Naive thymus-derived CD4-positive, alpha-beta T cell (primary cell): ENCODE measurements at regions not wholly inside any gene's neighbourhood (a gene's known extent, or its start where the extent isn't known, plus 50 kb on each side); places are given as distances from the start of the nearest gene placed in this dataset.

Experiments used
- ATAC-seq: fragments of 150-1000 bp; cut with Tn5 transposase; 2 replicates; pipeline ENCODE4 v1.10.0; 2021; ENCODE audit warnings: mild to moderate bottlenecking, moderate library complexity
- CTCF ChIA-PET: fragments of 350-600 bp; sonication (Branson Sonifier 250); formaldehyde crosslinking; loops from one replicate; lab custom pipeline; 2021; ENCODE audit warnings: antibody characterized with exemption; lab: Charles Lee
- POLR2A ChIA-PET: fragments of 350-600 bp; sonication (Branson Sonifier 250); formaldehyde crosslinking; loops from one replicate; lab custom pipeline; 2021; ENCODE audit warnings: antibody characterized with exemption, inconsistent platforms; lab: Charles Lee
- DNase-seq, 9 donors: peaks; one replicate each; pipeline versions ENCODE4 v3.0.0 to v3.0.0-alpha.2; 2020 to 2022; ENCODE audit warnings: mixed read lengths in 1 of 9
- H3K27ac ChIP-seq: one replicate; pipeline ENCODE4 v1.7.0; 2013; ENCODE audit warnings: mild to moderate bottlenecking, low read depth, low read length, moderate library complexity
- H3K27me3 ChIP-seq, 2 donors: one replicate each; pipeline ENCODE4 v1.7.0; 2013; ENCODE audit warnings: low read length in 2 of 2, mild to moderate bottlenecking in 2 of 2, moderate library complexity in 2 of 2; ENCODE audit not compliant: control insufficient read depth in 2 of 2, insufficient read depth in 2 of 2
- H3K36me3 ChIP-seq, 3 experiments: 1 replicate in 2 of 3; 2 replicates in 1 of 3; pipeline ENCODE4 v1.7.0; 2013; ENCODE audit warnings: low read length in 3 of 3, mild to moderate bottlenecking in 3 of 3, moderate library complexity in 1 of 3; ENCODE audit not compliant: insufficient read depth in 3 of 3, control insufficient read depth in 2 of 3
- H3K4me1 ChIP-seq, 2 donors: one replicate each; pipeline ENCODE4 v1.7.0; 2013; ENCODE audit warnings: low read length in 2 of 2, mild to moderate bottlenecking in 2 of 2, moderate library complexity in 1 of 2; ENCODE audit not compliant: control insufficient read depth in 2 of 2, insufficient read depth in 2 of 2
- H3K4me3 ChIP-seq: 2 replicates; pipeline ENCODE4 v1.7.0; 2013; ENCODE audit warnings: mild to moderate bottlenecking, low read length
- H3K9me3 ChIP-seq, 3 experiments: 1 replicate in 2 of 3; 2 replicates in 1 of 3; pipeline ENCODE4 v1.7.0; 2013; ENCODE audit warnings: low read length in 3 of 3; ENCODE audit not compliant: control insufficient read depth in 2 of 3
- H3K27ac Mint-ChIP-seq, 9 donors: one replicate each; pipeline ENCODE4 v1.8.0; 2020 to 2022; ENCODE audit warnings: mixed read lengths in 9 of 9, mild to moderate bottlenecking in 8 of 9, moderate library complexity in 5 of 9, inconsistent platforms in 2 of 9
- H3K27me3 Mint-ChIP-seq, 5 donors: one replicate each; pipeline ENCODE4 v1.8.0; 2021 to 2022; ENCODE audit warnings: mixed read lengths in 5 of 5, mild to moderate bottlenecking in 1 of 5
- H3K36me3 Mint-ChIP-seq, 5 donors: one replicate each; pipeline ENCODE4 v1.8.0; 2020 to 2022; ENCODE audit warnings: mixed read lengths in 5 of 5, mild to moderate bottlenecking in 3 of 5, inconsistent platforms in 1 of 5
- H3K4me1 Mint-ChIP-seq, 7 donors: one replicate each; pipeline ENCODE4 v1.8.0; 2020 to 2022; ENCODE audit warnings: mixed read lengths in 7 of 7, mild to moderate bottlenecking in 3 of 7, inconsistent platforms in 1 of 7
- H3K4me3 Mint-ChIP-seq, 10 donors: one replicate each; pipeline ENCODE4 v1.8.0; 2020 to 2022; ENCODE audit warnings: mild to moderate bottlenecking in 10 of 10, mixed read lengths in 10 of 10, moderate library complexity in 6 of 10, inconsistent platforms in 2 of 10
- H3K9me3 Mint-ChIP-seq, 11 donors: one replicate each; pipeline ENCODE4 v1.8.0; 2020 to 2022; ENCODE audit warnings: mixed read lengths in 11 of 11, mild to moderate bottlenecking in 4 of 11, inconsistent platforms in 1 of 11, moderate library complexity in 1 of 11
- intact Hi-C, 2 donors: fragments of 100-400 bp; cut with micrococcal nuclease; formaldehyde crosslinking; loops; one replicate each; pipeline ENCODE4 v1.15.1; 2023

GRCh38 chr6:122145741-122146240 lies 253.7 kb upstream of the HSF2 start:
- no peaks in the 10 kb centered on the region for H3K27me3 ChIP-seq
- H3K4me3 ChIP-seq, result no peak overlapping the region
- intact Hi-C loops, result no loop called here
- ChIA-PET CTCF (no interaction called here), POLR2A (no interaction called here)
- no peaks in the 10 kb centered on the region for H3K4me1 Mint-ChIP-seq
- ATAC-seq (no peak), DNase-seq (no peak)
- H3K4me1 ChIP-seq, result no peaks in the 10 kb centered on the region
- no peaks in the 10 kb centered on the region for H3K36me3 ChIP-seq
- no peak overlapping the region for H3K27ac Mint-ChIP-seq
- H3K9me3 ChIP-seq, result no peaks in the 10 kb centered on the region
- H3K9me3 Mint-ChIP-seq, result peaks cover 0 to 2% (median 0%) of the 10 kb centered on the region in 11 donors
- no peak overlapping the region for H3K27ac ChIP-seq
- H3K4me3 Mint-ChIP-seq, result no peak overlapping the region
- H3K27me3 Mint-ChIP-seq, result peaks cover 0 to 5% (median 0%) of the 10 kb centered on the region in 5 donors
- H3K36me3 Mint-ChIP-seq, result no peaks in the 10 kb centered on the region

- POLR2A ChIA-PET, result no interaction called here
- H3K36me3 ChIP-seq, result no peaks in the 10 kb centered on the region
- CTCF ChIA-PET, result no interaction called here
- Mint-ChIP-seq H3K27me3 (peaks cover 0 to 5% (median 0%) of the 10 kb centered on the region in 5 donors), H3K4me3 (no peak overlapping the region), H3K9me3 (peaks cover 0 to 2% (median 0%) of the 10 kb centered on the region in 11 donors), H3K36me3 (no peaks in the 10 kb centered on the region), H3K4me1 (no peaks in the 10 kb centered on the region), H3K27ac (no peak overlapping the region)
- no peaks in the 10 kb centered on the region for H3K27me3 ChIP-seq
- intact Hi-C loops, result no loop called here
- H3K4me3 ChIP-seq, result no peak overlapping the region
- H3K27ac ChIP-seq, result no peak overlapping the region
- no peak for DNase-seq
- ATAC-seq, result no peak
- no peaks in the 10 kb centered on the region for H3K9me3 ChIP-seq
- no peaks in the 10 kb centered on the region for H3K4me1 ChIP-seq
Observed at GRCh38 chr6:122147291-122147690, 252.2 kb upstream of the HSF2 start.

- no peak overlapping the region for H3K27ac Mint-ChIP-seq
- no peaks in the 10 kb centered on the region for H3K36me3 Mint-ChIP-seq
- intact Hi-C loops, result no loop called here
- DNase-seq, result no peak
- CTCF ChIA-PET, result no interaction called here
- H3K4me3 Mint-ChIP-seq, result no peak overlapping the region
- POLR2A ChIA-PET, result no interaction called here
- no peaks in the 10 kb centered on the region for H3K36me3 ChIP-seq
- no peak overlapping the region for H3K4me3 ChIP-seq
- no peaks in the 10 kb centered on the region for H3K4me1 Mint-ChIP-seq
- H3K27me3 ChIP-seq, result no peaks in the 10 kb centered on the region
- H3K27ac ChIP-seq, result no peak overlapping the region
- H3K27me3 Mint-ChIP-seq, result peaks cover 0 to 9% (median 0%) of the 10 kb centered on the region in 5 donors
- no peak for ATAC-seq
- no peaks in the 10 kb centered on the region for H3K9me3 ChIP-seq
- peaks cover 0 to 2% (median 0%) of the 10 kb centered on the region in 11 donors for H3K9me3 Mint-ChIP-seq
- no peaks in the 10 kb centered on the region for H3K4me1 ChIP-seq
Observed at GRCh38 chr6:122151066-122151465, 248.4 kb upstream of the HSF2 start.

GRCh38 chr6:122151763-122152162 lies 247.7 kb upstream of the HSF2 start:
- ATAC-seq, result no peak
- Histone ChIP-seq H3K9me3 (no peaks in the 10 kb centered on the region), H3K27me3 (no peaks in the 10 kb centered on the region), H3K4me3 (no peak overlapping the region), H3K27ac (no peak overlapping the region), H3K36me3 (no peaks in the 10 kb centered on the region), H3K4me1 (no peaks in the 10 kb centered on the region)
- no peak overlapping the region for H3K27ac Mint-ChIP-seq
- intact Hi-C loops, result no loop called here
- H3K4me3 Mint-ChIP-seq, result no peak overlapping the region
- H3K27me3 Mint-ChIP-seq, result peaks cover 0 to 9% (median 0%) of the 10 kb centered on the region in 5 donors
- H3K36me3 Mint-ChIP-seq, result no peaks in the 10 kb centered on the region
- H3K9me3 Mint-ChIP-seq, result peaks cover 0 to 2% (median 0%) of the 10 kb centered on the region in 11 donors
- no peaks in the 10 kb centered on the region for H3K4me1 Mint-ChIP-seq
- ChIA-PET POLR2A (no interaction called here), CTCF (no interaction called here)
- no peak for DNase-seq

- H3K9me3 Mint-ChIP-seq, result peaks cover 0 to 2% (median 0%) of the 10 kb centered on the region in 11 donors
- ATAC-seq (no peak), DNase-seq (no peak)
- H3K27ac Mint-ChIP-seq, result no peak overlapping the region
- H3K4me3 Mint-ChIP-seq, result no peak overlapping the region
- no peak overlapping the region for H3K4me3 ChIP-seq
- no peaks in the 10 kb centered on the region for H3K27me3 ChIP-seq
- no peaks in the 10 kb centered on the region for H3K36me3 ChIP-seq
- no peaks in the 10 kb centered on the region for H3K36me3 Mint-ChIP-seq
- peaks cover 0 to 9% (median 0%) of the 10 kb centered on the region in 5 donors for H3K27me3 Mint-ChIP-seq
- ChIA-PET POLR2A (no interaction called here), CTCF (no interaction called here)
- H3K27ac ChIP-seq, result no peak overlapping the region
- intact Hi-C loops, result no loop called here
- no peaks in the 10 kb centered on the region for H3K9me3 ChIP-seq
- no peaks in the 10 kb centered on the region for H3K4me1 ChIP-seq
- H3K4me1 Mint-ChIP-seq, result no peaks in the 10 kb centered on the region
Observed at GRCh38 chr6:122153557-122153956, 245.9 kb upstream of the HSF2 start.

- H3K4me1 ChIP-seq, result no peaks in the 10 kb centered on the region
- H3K27me3 Mint-ChIP-seq, result peaks cover 0 to 9% (median 0%) of the 10 kb centered on the region in 5 donors
- ChIA-PET CTCF (no interaction called here), POLR2A (no interaction called here)
- H3K27me3 ChIP-seq, result no peaks in the 10 kb centered on the region
- no peaks in the 10 kb centered on the region for H3K36me3 Mint-ChIP-seq
- H3K27ac ChIP-seq, result no peak overlapping the region
- ATAC-seq (no peak), DNase-seq (no peak)
- H3K36me3 ChIP-seq, result no peaks in the 10 kb centered on the region
- peaks cover 0 to 2% (median 0%) of the 10 kb centered on the region in 11 donors for H3K9me3 Mint-ChIP-seq
- no peak overlapping the region for H3K27ac Mint-ChIP-seq
- no peaks in the 10 kb centered on the region for H3K9me3 ChIP-seq
- H3K4me3 Mint-ChIP-seq, result no peak overlapping the region
- no peaks in the 10 kb centered on the region for H3K4me1 Mint-ChIP-seq
- no peak overlapping the region for H3K4me3 ChIP-seq
- intact Hi-C loops, result no loop called here
Observed at GRCh38 chr6:122154155-122154554, 245.3 kb upstream of the HSF2 start.

GRCh38 chr6:122154912-122155575 lies 244.4 kb upstream of the HSF2 start:
- H3K27ac Mint-ChIP-seq, result no peak overlapping the region
- CTCF ChIA-PET, result no interaction called here
- H3K9me3 ChIP-seq, result no peaks in the 10 kb centered on the region
- no peaks in the 10 kb centered on the region for H3K4me1 ChIP-seq
- no peak overlapping the region for H3K4me3 Mint-ChIP-seq
- no peaks in the 10 kb centered on the region for H3K36me3 Mint-ChIP-seq
- intact Hi-C loops, result no loop called here
- ATAC-seq (no peak), DNase-seq (no peak)
- H3K9me3 Mint-ChIP-seq, result peaks cover 0 to 2% (median 0%) of the 10 kb centered on the region in 11 donors
- H3K36me3 ChIP-seq, result no peaks in the 10 kb centered on the region
- no peaks in the 10 kb centered on the region for H3K27me3 ChIP-seq
- POLR2A ChIA-PET, result no interaction called here
- H3K27ac ChIP-seq, result no peak overlapping the region
- no peak overlapping the region for H3K4me3 ChIP-seq
- H3K27me3 Mint-ChIP-seq, result peaks cover 0 to 9% (median 0%) of the 10 kb centered on the region in 5 donors
- H3K4me1 Mint-ChIP-seq, result no peaks in the 10 kb centered on the region
